ENCODE measurements at regions not wholly inside any gene's neighbourhood (a gene's known extent, or its start where the extent isn't known, plus 50 kb on each side); places are given as distances from the start of the nearest gene placed in this dataset.
"Not testable (repeated sequence)": the region's sequence is repeated elsewhere in the genome, so short reads cannot be mapped to it uniquely, and the experiment has no call there.

- intact Hi-C loops (cut with micrococcal nuclease); H3K9me3 Mint-ChIP-seq; H3K4me3 Mint-ChIP-seq; CTCF ChIA-PET; H3K27me3 Mint-ChIP-seq; DNase-seq; POLR2A ChIA-PET: not testable (repeated sequence)
- peaks cover 67% of the 10 kb centered on the region for H3K4me1 Mint-ChIP-seq (ENCODE audit: low read depth)
- H3K27ac Mint-ChIP-seq, result peak overlapping the region; percentile 89
- peaks cover 31% of the 10 kb centered on the region for H3K36me3 Mint-ChIP-seq
Observed at GRCh38 chrY:7287963-7288362, 376.4 kb upstream of the AMELY start.

DNA sequence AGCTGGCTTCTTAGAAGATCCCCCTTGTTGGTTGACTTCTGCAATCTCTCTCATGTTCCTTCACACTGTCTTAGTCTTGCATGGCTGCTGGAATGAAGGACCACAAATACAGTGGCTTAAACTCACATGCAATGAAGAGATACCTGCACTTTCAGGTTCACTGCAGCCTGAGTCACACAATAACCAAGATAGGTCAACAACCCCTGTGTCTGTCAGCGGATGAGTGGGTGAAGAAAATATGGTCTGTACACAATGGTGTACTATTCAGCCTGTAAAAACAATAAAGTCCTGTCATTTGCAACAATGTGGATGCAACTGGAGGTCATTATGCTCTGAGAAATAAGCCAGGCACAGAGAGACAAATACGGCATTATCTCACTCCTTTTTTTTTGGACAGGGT, 373.8 kb upstream of the AMELY start:
- no peaks in the 10 kb centered on the region for H3K9me3 Mint-ChIP-seq
- intact Hi-C loops (cut with micrococcal nuclease), result no loop called here
- no peak overlapping the region for H3K4me3 Mint-ChIP-seq

GRCh38 chrY:7283001-7283400, 371.4 kb upstream of the AMELY start:
- Mint-ChIP-seq H3K36me3 (peaks cover 40% of the 10 kb centered on the region), H3K27me3 (no peaks in the 10 kb centered on the region), H3K27ac (peak overlapping the region; percentile 88), H3K4me1 (ENCODE audit: low read depth) (peaks cover 71% of the 10 kb centered on the region), H3K4me3 (peak overlapping the region; percentile 57), H3K9me3 (no peaks in the 10 kb centered on the region)
- ChIA-PET CTCF (no interaction called here), POLR2A (no interaction called here)
- intact Hi-C loops (cut with micrococcal nuclease), result no loop called here
- DNase-seq, result no peak

More for the DNA sequence above, 373.8 kb upstream of the AMELY start:
- peaks cover 65% of the 10 kb centered on the region for H3K4me1 Mint-ChIP-seq (ENCODE audit: low read depth)
- POLR2A ChIA-PET, result no interaction called here
- DNase-seq, result no peak
- H3K27me3 Mint-ChIP-seq, result no peaks in the 10 kb centered on the region
- peaks cover 34% of the 10 kb centered on the region for H3K36me3 Mint-ChIP-seq
- H3K27ac Mint-ChIP-seq, result peak overlapping the region; percentile 40
- CTCF ChIA-PET, result no interaction called here

GRCh38 chrY:7280151-7280740, 368.7 kb upstream of the AMELY start:
- intact Hi-C loops (cut with micrococcal nuclease); POLR2A ChIA-PET; CTCF ChIA-PET; DNase-seq; H3K27me3 Mint-ChIP-seq; H3K9me3 Mint-ChIP-seq: not testable (repeated sequence)
- peak overlapping the region; percentile 92 for H3K27ac Mint-ChIP-seq
- peaks cover 65% of the 10 kb centered on the region for H3K4me1 Mint-ChIP-seq (ENCODE audit: low read depth)
- peak overlapping the region; percentile 75 for H3K4me3 Mint-ChIP-seq
- H3K36me3 Mint-ChIP-seq, result peaks cover 44% of the 10 kb centered on the region

- H3K4me3 Mint-ChIP-seq, result peak overlapping the region; percentile 97
- peaks cover 31% of the 10 kb centered on the region for H3K36me3 Mint-ChIP-seq
- peak; percentile 23 for DNase-seq
- ChIA-PET POLR2A (interaction anchor here (1.2 to 1.4 kb wide), 2 partner anchors 36 to 51 kb away, joined by 3 to 6 read pairs; no protein-coding TSS in a partner anchor), CTCF (no interaction called here)
- H3K4me1 Mint-ChIP-seq (ENCODE audit: low read depth), result peaks cover 36% of the 10 kb centered on the region
- intact Hi-C loops (cut with micrococcal nuclease), result loop anchor here (1.0 to 2.0 kb wide), 2 partner anchors 15 to 61 kb away; no protein-coding TSS in a partner anchor
- no peaks in the 10 kb centered on the region for H3K9me3 Mint-ChIP-seq
- H3K27ac Mint-ChIP-seq, result peak overlapping the region; percentile 97
- no peaks in the 10 kb centered on the region for H3K27me3 Mint-ChIP-seq
Observed at GRCh38 chrY:7275751-7276150, 364.2 kb upstream of the AMELY start.

DNA sequence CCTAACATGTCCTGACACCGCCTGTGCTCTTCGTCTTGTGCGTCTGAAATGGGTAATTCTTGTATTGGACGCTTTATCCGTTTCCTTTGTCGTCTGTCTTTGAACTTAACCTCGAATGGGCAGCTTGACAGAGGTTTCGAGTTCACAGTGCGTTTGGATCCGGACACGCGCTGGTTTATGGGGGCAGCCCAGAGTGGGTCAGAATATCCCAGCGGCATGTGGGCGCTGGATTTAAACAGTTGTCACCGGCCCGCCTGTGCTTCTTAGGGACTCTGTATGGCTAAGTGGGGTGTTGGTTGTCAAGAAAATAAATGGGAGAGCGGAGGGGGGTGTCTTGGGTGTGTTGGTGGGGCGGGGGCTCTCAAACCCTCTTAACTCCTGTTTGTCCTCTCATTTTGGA, 363.5 kb upstream of the AMELY start:
- Mint-ChIP-seq H3K27me3 (no peaks in the 10 kb centered on the region), H3K4me1 (ENCODE audit: low read depth) (peaks cover 31% of the 10 kb centered on the region), H3K27ac (peak overlapping the region; percentile 97), H3K9me3 (no peaks in the 10 kb centered on the region), H3K36me3 (peaks cover 31% of the 10 kb centered on the region), H3K4me3 (peak overlapping the region; percentile 97)
- ChIA-PET POLR2A (interaction anchor here (1.2 to 1.6 kb wide), 3 partner anchors 35 to 67 kb away, joined by 3 to 6 read pairs (median 3); no protein-coding TSS in a partner anchor), CTCF (no interaction called here)
- intact Hi-C loops (cut with micrococcal nuclease), result loop anchor here (1.0 to 2.0 kb wide), 2 partner anchors 15 to 62 kb away; no protein-coding TSS in a partner anchor
- no peak for DNase-seq

GRCh38 chrY:7274369-7274913, 362.9 kb upstream of the AMELY start:
- peaks cover 29% of the 10 kb centered on the region for H3K36me3 Mint-ChIP-seq
- intact Hi-C loops (cut with micrococcal nuclease), result loop anchor here (1.0 to 5.0 kb wide), 3 partner anchors 34 to 543 kb away; no protein-coding TSS in a partner anchor
- H3K27me3 Mint-ChIP-seq, result no peaks in the 10 kb centered on the region
- H3K9me3 Mint-ChIP-seq, result no peaks in the 10 kb centered on the region
- H3K27ac Mint-ChIP-seq, result peak overlapping the region; percentile 97
- peak overlapping the region; percentile 97 for H3K4me3 Mint-ChIP-seq
- peaks cover 27% of the 10 kb centered on the region for H3K4me1 Mint-ChIP-seq (ENCODE audit: low read depth)
- CTCF ChIA-PET, result interaction anchor here (1.0 kb wide), 1 partner anchor 10 kb away, joined by 4 read pairs; no protein-coding TSS in a partner anchor
- POLR2A ChIA-PET, result interaction anchor here (1.6 kb wide), 1 partner anchor 68 kb away, joined by 3 read pairs; no protein-coding TSS in a partner anchor
- no peak for DNase-seq

- CTCF ChIA-PET, result interaction anchor here (0.6 to 1.1 kb wide), 4 partner anchors 9 to 72 kb away, joined by 3 to 4 read pairs (median 3); no protein-coding TSS in a partner anchor
- POLR2A ChIA-PET, result interaction anchor here (1.6 to 1.8 kb wide), 2 partner anchors 54 to 68 kb away, joined by 3 read pairs; no protein-coding TSS in a partner anchor
- peak; percentile 92 for DNase-seq
- H3K27me3 Mint-ChIP-seq, result no peaks in the 10 kb centered on the region
- peak overlapping the region; percentile 93 for H3K4me3 Mint-ChIP-seq
- intact Hi-C loops (cut with micrococcal nuclease), result loop anchor here (1.0 to 5.0 kb wide), 4 partner anchors 33 to 544 kb away; no protein-coding TSS in a partner anchor
- H3K36me3 Mint-ChIP-seq, result peaks cover 23% of the 10 kb centered on the region
- peak overlapping the region; percentile 94 for H3K27ac Mint-ChIP-seq
- H3K4me1 Mint-ChIP-seq (ENCODE audit: low read depth), result peaks cover 20% of the 10 kb centered on the region
- no peaks in the 10 kb centered on the region for H3K9me3 Mint-ChIP-seq
Observed at GRCh38 chrY:7273587-7274203, 362.1 kb upstream of the AMELY start.

DNA sequence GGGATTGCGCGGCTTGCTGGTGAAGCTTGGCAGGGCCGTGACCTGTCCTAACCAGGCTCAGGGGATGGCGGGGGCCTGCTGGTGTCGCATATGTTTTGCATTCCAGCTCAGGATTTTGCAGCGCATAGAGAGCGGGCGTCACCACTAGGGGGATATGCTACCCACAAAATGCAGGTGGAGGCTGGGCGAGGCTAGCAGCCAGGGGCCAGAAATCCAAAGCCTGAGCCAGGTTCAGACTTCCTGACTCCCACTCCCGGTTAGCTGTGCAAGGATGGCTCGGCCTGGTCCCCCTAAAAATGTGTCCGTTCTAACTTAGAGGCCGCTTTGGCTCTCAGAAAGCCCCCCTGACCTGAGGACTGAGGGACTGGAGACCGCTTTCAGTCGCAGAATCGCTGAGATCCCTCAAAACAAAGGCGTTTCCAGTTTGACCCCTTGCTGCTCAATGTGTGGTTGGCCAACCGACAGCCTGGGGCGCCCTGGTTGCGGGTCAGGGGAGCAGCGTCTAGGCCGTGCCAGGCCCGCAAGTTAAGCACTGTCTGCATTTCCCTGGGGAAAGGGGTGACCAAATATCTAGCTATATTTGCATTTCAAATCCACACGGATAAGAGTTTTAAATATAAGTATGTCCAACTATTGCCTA, 361.1 kb upstream of the AMELY start:
- peaks cover 20% of the 10 kb centered on the region for H3K36me3 Mint-ChIP-seq
- H3K4me1 Mint-ChIP-seq (ENCODE audit: low read depth), result peaks cover 12% of the 10 kb centered on the region
- no peaks in the 10 kb centered on the region for H3K27me3 Mint-ChIP-seq
- peak overlapping the region; percentile 94 for H3K27ac Mint-ChIP-seq
- H3K9me3 Mint-ChIP-seq, result no peaks in the 10 kb centered on the region
- intact Hi-C loops (cut with micrococcal nuclease), result loop anchor here (2.0 to 5.0 kb wide), 2 partner anchors 54 to 545 kb away; no protein-coding TSS in a partner anchor
- ChIA-PET POLR2A (interaction anchor here (1.2 to 1.8 kb wide), 2 partner anchors 53 to 55 kb away, joined by 3 read pairs; no protein-coding TSS in a partner anchor), CTCF (interaction anchor here (0.6 to 1.3 kb wide), 5 partner anchors 12 to 73 kb away, joined by 3 to 4 read pairs (median 3); no protein-coding TSS in a partner anchor)
- peak; percentile 75 for DNase-seq
- peak overlapping the region; percentile 93 for H3K4me3 Mint-ChIP-seq

DNA sequence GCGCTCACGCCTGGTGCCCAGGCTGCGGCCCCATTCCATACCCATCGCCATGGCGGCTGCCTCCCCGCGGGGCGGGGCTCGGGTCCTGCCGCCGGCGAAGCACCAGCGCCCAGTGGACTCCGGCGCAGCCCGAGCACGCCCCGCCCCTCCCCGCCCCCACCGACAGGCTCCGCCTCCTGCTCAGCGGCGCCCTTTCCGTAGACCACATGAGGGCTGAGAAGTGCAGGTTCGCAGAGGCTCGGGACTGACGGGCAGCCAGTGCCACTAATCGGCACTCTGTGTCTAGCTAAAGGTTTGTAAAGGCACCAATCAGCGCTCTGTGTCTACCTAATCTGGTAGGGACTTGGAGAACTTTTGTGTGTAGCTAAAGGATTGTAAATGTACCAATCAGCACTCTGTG, 352.2 kb upstream of the AMELY start:
- no peaks in the 10 kb centered on the region for H3K36me3 Mint-ChIP-seq
- no peaks in the 10 kb centered on the region for H3K27me3 Mint-ChIP-seq
- ChIA-PET POLR2A (no interaction called here), CTCF (interaction anchor here (1.3 kb wide), 1 partner anchor 10 kb away, joined by 4 read pairs; no protein-coding TSS in a partner anchor)
- H3K27ac Mint-ChIP-seq, result no peak overlapping the region
- H3K4me1 Mint-ChIP-seq (ENCODE audit: low read depth), result no peaks in the 10 kb centered on the region
- DNase-seq, result no peak
- intact Hi-C loops (cut with micrococcal nuclease), result no loop called here
- no peak overlapping the region for H3K4me3 Mint-ChIP-seq
- no peaks in the 10 kb centered on the region for H3K9me3 Mint-ChIP-seq

- Mint-ChIP-seq H3K27me3 (no peaks in the 10 kb centered on the region), H3K4me1 (ENCODE audit: low read depth) (no peaks in the 10 kb centered on the region), H3K4me3 (no peak overlapping the region), H3K9me3 (peaks cover 6% of the 10 kb centered on the region), H3K27ac (no peak overlapping the region), H3K36me3 (no peaks in the 10 kb centered on the region)
- POLR2A ChIA-PET, result no interaction called here
- no peak for DNase-seq
- intact Hi-C loops (cut with micrococcal nuclease), result no loop called here
- CTCF ChIA-PET, result no interaction called here
Observed at GRCh38 chrY:7262531-7262930, 351.0 kb upstream of the AMELY start.

- Mint-ChIP-seq H3K27me3 (no peaks in the 10 kb centered on the region), H3K36me3 (peaks cover 3% of the 10 kb centered on the region), H3K9me3 (peaks cover 7% of the 10 kb centered on the region), H3K27ac (no peak overlapping the region), H3K4me1 (ENCODE audit: low read depth) (peaks cover 4% of the 10 kb centered on the region), H3K4me3 (no peak overlapping the region)
- no peak for DNase-seq
- intact Hi-C loops (cut with micrococcal nuclease), result no loop called here
- ChIA-PET CTCF (no interaction called here), POLR2A (no interaction called here)
Observed at GRCh38 chrY:7261254-7261653, 349.7 kb upstream of the AMELY start.

All from activated CD4-positive, alpha-beta memory T cell treated with anti-CD3 and anti-CD28 coated beads for 36 hours (primary cell).